Suppressor macrophage treated with lipopolysaccharide for 1 hour (primary cell): ENCODE measurements at regions not wholly inside any gene's neighbourhood (a gene's known extent, or its start where the extent isn't known, plus 50 kb on each side); places are given as distances from the start of the nearest gene placed in this dataset.
A peak's percentile ranks its signal among the peaks of the same experiment; 100 is the strongest.
"Not testable (repeated sequence)": the region's sequence is repeated elsewhere in the genome, so short reads cannot be mapped to it uniquely, and the experiment has no call there.

Experiments
- DNase-seq, 3 donors: peaks; one replicate each; pipeline ENCODE4 v3.0.0-alpha.2; 2020 to 2022

DNA sequence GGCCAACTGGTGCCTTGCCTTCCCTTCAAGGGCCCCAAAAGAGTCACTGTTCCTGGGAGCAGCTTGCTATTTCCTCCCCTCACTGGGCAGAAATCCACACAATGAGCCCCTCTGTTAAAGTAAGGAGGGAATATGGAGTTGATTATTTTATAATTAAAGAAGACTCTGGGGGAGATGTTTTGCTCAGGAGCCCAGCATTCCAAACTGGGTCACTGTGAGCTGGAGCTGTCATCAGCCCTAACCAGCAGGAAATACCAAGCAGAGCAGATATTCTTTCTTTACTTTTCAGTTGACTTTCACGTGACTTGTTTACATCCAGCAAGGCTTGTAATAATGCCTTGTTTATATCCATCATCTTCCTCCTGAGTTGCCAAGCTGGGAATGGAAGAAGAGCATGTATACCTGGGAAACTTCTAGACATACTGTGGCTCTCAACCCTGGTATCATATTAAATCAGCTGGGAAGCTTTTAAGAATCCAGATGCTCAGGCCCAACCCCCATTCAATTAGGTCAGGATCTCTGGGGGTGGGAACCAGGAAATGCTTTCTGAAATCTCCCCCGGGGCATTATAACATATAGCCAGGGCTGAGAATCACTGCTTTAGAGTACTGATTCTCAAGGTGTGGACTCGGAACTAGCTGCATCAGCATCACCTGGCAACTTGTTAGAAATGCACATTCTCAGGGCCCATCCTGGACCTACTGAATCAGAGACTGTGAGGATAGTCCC, 175.6 kb upstream of the MYLIP start:
- DNase-seq, result no peak

DNA sequence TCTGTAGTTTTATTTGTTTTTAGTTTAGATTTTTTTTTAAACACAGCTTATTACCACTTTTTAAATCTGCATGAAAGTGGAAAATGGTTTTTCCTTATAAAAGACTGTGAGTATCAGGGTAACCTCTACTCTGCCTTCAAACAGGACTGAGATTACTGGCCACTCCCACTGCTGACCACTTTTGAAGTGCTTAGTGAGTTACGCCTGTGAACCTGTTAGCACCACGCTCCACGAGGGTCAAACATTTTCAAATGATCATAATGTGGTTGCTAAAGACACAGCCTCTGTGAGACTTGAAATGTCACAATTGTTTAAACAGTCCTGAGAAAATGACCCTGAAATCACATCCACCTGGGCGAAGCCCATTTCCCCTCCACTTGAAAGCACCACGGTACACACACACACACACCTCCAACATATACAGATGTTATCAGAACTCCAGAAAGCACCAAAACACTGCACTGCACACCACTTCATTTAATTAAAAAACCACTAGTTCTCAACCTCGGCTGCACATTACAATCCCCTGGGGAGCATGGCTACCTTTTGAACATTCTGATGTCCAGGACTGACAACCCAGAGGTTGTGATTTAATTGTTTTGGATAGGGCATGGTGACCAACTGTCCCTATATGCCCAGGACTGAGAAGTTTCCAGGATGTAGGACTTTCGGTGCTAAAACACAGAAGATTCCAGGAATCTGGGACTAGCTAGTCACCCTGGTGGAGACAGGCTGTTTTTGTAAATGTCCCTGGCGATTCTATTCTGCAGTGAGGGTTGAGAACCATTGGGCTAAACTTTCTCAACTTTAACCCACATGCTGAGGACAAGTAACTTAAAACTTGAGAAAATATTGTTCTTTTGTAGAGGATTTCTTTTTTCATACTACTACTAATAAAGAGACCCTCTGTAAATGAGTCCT, 176.4 kb upstream of the MYLIP start:
- DNase-seq, result no peak

DNA sequence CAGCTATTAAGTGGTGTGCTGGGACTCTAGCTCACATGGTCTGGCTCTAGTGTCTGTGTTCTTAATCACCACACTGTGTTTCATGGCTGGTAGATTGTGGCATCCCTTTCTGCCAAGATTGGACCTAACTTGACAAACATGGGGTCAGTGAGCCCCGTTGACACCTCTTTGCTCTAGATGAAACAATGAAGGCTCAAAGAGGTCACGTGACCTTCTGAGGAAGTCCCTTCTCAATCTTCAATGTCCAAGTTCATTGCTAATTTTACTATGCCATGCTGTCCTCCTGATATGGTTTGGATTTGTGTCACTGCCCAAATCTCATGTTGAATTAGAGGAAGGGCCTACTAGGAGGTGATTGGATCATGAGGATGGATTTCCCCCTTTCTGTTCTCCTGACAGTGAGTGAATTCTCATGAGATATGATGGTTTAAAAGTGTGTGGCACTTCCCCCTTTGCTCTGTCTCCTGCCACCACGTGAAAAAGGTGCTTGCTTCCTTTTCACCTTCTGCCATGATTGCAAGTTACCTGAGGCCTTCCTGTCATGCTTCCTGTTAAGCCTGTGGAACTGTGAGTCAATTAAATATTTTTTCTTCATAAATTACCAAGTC, 177.8 kb upstream of the MYLIP start:
- peak in 2 of 3 donors; percentile 24 to 35 for DNase-seq

DNA sequence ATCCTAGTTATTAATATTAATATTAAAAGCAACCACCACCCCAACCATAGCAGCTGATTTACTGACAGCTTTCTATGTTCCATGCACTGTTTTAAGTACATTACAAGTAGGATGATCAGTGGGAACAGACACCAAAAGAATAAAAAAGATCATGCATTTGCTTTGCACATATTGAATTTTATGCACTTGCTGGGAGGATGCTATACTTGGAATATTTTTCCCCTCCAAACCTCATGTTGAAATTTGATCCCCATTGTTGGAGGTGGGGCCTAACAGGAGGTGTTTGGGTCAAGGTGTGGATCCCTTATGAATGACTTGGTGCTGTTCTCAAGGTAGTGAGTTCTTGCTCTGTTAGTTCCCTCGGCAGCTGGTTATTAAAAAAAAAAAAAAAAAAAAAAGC, 178.9 kb upstream of the MYLIP start:
- no peak for DNase-seq

DNA sequence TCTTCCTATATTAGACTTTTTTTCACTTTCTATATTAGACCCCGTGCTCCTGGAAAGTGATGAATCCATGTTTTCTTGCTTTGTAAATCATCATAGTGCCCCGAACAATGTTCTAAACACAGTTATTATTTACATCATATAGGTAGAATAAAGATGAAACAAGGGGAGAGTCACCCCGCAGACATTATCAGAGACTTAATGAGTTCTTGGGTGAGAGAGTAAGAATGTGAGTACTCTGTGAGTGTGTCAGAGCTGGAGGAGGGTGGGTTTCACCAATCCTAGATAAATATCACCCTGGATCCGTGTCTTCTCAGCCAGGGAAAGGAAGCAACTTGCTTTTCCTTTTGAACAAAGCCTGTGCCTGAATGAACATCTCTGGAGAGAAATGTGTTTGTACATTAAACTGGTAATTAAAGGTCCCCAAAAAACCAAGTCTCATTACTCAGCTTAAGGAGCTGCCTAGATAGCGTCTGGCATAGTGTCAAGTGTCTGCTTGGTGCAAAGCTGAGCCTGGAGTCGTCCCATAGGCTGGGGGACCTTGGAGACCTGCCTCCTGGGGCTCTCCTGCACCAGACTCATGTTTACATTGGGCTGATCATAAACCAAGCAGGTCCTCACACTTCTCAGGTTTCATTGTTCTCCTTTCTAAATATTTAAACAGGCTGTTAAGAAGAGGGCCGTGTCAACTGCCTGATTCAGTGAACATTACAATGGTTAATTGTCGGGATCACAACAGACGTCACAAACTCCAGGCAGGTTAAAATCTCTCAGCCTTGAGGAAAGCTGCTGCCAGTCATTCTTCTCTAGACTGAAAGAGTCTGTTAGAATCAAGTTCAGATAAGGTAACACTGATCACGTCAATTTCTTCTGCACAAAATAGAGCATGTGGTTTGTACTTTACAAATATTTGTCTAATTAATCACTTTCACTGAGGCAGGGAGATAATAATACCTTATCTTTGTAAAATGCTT, 179.7 kb upstream of the MYLIP start:
- DNase-seq, result no peak

DNA sequence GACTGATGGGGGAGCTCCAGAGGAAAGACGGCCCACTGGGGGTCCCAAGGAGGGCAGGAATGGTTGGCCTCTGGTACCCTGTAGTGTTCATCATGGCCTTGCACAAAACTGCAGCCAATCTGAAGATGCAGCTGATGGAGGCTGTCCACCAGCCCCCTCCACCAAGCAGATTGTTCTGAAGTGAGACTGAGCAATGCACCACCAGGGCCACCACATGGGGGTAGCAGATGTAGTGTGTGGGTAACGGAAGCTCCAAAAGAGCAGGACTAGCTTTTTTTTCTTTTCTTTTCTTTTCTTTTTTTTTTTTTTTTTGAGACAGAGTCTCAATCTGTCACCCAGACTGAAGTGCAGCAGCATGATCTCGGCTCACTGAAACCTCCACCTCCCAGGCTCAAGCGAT, 181.0 kb upstream of the MYLIP start:
- DNase-seq, result no peak

DNA sequence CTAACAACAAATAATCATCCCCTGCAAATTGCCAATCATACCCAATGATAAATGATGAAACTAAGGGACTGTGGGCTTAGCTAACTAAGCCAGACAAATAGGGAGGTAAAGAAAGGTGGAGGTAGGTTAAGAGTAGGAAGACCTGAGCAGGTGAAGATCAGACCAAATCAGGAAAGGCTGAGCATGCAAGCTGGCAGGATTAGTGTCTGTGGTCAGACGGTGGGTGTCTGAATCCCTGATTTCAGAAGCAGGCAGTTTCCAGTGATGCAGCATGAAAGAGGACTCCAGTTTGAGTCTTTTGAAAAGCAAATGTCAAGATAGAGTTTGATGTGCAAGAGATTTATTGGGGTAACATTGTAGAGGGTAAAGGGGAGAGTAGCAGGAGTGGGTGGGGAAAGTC, 181.4 kb upstream of the MYLIP start:
- no peak for DNase-seq

DNA sequence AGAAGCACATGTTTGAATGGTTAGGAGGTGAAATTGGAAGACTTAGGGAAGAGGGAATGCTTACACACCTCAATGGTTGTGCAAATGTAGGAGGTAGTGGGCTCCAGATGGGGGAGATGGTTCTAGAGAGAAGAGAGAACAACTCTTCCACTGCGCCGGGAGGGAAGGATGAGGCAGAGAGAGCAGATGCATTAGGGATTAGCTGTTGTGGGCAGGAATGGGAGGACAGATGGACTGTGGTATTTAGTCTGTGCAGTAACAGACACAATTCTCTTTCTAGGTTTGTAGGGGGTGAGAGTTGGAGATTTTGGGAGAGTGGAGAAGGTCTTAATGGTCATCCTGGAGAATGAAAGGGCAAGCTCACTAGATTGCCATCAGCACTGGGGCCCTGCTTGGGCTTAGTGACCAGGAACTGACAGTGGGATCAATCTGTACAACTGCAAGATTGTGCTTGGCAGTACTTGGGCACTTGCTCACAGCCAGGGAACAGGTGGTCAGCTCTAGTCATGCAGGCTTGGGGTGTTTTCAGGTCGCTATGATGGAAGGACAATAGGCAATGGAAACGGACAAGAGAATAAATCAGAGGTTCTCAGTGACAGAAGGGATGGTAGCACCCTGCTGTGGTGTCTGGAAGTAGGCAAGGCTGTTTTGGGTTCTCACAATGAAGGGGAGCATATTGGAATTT, 182.0 kb upstream of the MYLIP start:
- DNase-seq, result no peak

DNA sequence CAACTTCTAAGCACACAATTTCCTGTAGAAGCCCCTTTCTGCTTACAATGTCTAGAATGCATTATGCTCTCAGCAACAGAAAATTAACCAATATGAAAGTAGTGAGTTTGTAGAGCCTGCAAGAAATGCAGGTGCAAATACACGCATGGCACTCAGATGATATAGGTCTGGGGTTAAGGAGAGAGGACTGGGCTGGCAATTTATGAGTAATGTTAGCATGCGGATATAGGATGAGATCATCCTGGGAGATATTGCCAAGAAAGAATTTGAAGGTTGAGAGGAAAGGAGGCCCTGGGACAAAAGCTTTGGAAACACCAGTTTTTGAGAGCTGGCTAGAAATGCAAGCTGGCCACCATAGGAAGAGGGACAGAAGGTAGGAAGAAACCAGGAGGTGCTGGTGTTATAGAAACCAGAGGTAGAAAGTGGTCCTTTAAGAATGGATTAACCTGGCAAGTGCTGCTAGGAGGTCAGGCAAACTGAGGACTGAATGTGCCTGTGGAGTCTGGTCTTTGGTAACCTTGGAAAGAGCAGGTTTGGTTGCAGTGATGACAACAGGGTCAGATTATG, 183.2 kb upstream of the MYLIP start:
- no peak for DNase-seq

DNA sequence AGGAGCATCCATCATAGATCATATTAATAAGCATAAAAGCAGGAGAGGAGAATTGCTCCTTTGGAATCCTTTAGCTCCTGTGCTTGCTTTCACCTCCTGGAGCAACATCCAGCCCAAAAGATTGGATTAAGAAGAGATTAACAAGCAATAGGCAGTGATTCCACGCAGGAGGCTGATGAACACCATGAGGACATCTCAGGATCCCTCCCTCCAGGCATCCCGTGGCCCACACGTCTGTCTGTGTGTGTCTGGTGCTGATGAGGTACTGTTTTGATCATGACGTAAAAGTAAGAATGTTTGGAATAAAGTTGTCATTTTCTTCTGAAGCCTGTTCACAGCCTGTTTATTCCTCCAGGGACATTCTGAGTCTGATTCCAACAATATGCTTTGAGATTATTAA, 185.5 kb upstream of the MYLIP start:
- DNase-seq, result no peak

DNA sequence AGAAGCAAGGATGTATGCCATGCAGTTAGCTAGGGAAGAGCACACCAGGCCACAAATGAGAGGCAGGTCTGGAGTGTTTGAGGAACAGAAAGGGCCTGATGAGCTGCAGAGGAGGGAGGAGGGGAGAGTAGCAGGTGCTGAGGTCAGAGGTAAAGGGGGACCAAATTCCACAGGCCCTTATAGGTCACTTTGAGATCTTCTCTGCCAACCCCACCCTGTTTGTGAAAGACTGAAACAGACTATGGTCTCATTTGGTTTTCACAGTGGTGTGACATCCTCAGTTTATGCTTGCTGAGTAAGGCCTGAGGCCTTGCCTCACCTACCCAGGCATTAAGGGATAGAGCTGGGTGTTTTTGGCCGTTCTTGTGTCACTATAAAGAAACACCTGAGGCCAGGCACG, 187.7 kb upstream of the MYLIP start:
- no peak for DNase-seq

DNA sequence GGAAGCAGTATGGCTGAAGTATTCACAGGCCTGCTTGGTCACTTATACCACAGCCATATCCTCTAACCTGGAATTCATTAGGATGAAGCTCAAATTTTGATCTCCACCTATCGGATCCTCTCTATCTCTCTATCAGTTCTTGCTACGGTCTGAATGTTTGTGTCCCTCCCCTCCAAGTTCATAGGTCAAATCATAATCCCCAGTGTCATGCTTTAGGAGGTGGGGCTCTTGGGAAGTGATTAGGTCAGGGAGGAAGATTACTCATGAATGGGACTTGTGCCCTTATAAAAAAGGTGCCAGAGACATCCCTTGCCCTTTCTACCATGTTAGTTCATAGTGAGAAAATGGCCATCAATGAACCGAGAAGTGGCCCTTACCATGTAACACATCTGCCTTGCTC, 190.8 kb upstream of the MYLIP start:
- no peak for DNase-seq

DNA sequence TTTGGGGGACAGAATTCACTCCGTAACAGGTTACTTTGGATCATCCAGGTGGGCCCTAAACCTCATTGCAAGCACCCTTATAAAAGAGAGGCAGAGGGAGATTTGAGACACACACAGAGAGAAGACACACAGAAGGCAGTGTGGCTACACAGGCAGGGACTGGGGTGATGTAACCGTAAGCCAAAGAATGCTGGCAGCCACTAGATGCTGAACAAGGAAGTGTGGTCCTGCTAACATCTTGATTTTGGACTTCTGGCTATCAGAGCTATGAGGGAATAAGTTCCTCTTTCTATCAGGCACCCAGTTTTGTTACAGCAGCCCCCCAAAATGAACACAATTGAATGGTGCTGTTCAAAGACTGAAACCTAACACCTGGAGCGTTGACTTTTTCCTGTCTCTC, 191.3 kb upstream of the MYLIP start:
- DNase-seq, result no peak

DNA sequence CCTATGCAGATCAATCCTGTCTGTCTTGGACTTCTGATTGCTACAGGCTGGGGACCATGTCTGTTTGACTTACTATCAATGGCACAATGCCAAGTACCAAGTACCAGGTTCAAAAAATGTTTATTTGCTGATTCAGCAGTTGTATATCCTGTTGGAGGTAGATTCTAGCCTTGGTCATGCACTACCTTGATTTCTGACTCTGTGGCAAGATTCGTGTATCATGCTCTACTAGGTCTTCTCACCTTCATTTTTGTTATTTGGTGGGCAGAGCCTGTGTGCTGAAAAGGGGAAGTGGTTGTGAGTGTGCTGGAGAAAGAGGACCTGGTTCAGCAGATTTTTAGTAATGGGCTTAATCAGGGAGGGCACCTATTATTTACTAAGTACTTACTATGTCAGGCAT, 192.4 kb upstream of the MYLIP start:
- peak; percentile 23 to 36 (median 33) for DNase-seq

DNA sequence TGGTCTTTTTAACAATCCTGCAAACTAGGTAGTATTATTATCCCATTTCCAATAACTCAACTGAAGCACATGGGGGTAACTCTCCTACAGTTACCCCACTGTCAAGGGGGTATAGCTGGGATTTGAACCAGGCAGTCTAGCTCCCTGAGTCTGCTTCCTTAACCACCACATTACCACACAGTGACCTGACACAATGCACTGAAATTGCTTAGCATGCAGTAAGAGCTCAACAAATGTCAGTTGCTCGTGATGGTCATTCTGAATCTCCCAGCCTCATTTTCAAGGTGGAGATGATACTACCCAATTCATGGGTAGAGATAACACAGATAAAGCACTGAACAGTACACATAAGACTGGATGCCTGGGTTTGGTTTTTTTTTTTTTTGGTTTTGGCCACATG, 193.2 kb upstream of the MYLIP start:
- DNase-seq, result no peak

DNA sequence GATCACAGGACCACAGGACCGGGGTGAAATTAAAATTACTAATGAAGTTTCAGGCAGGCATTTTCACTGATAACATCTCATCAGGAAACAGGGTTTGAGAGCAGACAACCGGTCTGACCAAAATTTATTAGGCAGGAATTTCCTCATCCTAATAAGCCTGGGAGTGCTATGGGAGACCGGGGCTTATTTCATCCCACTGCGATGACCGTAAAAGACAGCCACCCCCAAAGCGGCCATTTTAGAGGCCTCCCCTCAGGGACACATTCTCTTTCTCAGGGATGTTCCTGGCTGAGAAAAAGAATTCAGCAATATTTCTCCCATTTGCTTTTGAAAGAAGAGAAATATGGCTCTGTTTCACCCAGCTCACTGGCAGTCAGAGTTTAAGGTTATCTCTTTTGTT, 197.2 kb upstream of the MYLIP start:
- not testable (repeated sequence) for DNase-seq

DNA sequence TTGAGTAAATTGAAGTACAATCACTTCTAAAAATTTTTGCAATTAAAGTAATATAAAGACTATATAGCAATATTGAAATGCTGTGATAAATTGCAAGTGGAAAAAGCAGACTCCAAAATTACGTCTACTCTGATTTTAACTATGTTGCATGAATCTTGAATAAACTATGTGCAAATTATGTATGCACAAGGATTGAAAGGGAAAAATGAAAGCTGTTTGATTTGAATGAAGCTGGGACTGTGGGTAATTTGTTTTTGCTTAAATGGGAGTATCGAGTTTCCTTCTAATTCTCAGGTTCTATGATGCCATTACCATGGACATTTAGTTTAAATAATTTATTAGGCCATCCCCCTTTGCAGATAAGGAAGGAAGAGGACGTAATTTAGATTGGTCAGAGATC, 198.7 kb upstream of the MYLIP start:
- DNase-seq, result no peak

DNA sequence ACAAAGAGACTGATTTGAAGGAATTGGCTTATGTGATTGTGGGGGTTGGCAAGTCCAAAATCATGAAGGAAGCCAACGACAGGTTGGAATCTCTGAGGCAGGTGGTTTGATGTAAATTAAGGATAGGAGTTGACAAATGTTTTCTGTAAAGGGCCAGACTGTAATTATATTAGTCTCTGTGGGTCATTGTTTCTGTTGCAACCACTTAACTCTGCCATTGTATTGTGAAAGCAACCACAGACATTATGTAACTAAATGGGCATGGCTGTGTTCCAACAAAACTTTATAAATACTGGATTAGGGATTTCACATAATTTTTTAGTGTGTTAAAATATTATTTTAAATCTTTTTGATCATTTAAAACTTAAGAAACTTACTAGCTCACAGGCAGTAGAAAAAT, 199.2 kb upstream of the MYLIP start:
- DNase-seq, result peak; percentile 51 to 82 (median 64)

DNA sequence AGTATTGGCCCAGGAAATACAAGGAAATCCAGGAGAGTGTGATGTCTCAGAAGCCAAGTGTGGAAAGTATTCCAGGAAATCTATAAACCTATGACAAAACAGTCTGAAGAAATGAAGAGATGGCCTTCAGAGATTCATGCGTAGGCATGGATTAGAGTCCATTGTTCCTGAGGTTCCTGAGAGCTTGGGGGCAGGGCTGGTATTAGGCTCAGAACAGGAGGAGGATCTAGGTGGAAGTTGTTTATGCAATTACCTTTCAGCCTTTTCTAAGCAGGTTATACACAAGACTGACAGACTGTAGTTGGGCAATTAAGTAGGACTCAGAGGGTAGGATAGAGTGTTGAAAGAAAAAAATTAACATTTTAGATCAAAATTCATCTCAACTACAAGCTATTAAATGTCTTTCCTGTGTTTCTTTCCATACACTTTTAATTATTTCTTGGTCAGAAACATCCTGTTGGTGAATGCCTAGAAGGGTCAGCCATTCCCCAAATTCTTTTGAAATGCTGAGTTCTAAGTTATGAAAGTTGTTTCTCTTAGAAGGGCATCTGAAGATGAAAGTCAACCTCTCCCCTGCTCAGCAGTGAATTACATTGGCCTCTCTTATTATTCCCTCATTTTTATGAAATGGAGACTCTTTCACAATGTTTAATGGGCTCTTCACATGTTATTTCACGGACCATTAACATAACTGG, 201.2 kb upstream of the MYLIP start:
- DNase-seq, result no peak

DNA sequence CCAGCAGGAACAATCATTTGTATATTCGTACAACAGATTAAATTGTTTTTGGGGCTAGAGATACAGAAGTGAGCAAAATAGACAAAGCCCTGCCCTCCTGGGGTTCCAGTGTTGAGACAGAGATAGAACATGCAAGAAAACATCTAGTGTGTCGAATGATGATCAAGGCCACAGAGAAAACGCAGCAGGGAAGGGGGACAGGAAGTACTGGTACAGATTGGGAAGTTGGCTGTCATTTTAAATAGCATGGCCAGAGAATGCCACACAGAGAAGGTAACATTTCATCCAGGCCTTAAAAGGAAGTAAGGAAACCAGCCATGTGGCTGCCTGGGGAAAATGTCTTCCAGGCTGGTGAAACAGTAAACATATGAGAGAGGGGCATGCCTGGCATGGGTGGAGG, 202.6 kb upstream of the MYLIP start:
- no peak for DNase-seq

DNA sequence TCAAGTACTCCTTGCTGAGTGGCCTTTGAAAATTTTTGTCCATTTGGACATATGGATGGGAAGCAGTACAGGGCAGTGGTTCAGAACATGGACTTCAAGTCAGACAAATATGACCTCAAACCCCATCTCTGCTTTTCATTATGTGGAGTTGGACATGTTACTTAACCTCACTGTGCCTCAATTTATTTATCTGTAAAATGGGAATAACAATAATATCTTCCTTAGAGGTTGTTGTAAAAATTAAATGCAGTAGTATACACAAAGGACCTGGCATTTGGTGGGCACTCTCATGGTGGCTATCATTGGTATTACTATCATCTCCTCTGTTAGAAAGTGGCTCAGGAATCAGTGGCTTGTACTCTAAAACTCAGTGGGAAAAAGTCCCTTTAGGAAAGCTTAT, 204.0 kb upstream of the MYLIP start:
- DNase-seq, result no peak
